HL-60 (cell line): ENCODE measurements at regions not wholly inside any gene's neighbourhood (a gene's known extent, or its start where the extent isn't known, plus 50 kb on each side); places are given as distances from the start of the nearest gene placed in this dataset.

Source experiments
- DNase-seq, 2 experiments: peaks; one replicate each; pipeline ENCODE4 v3.0.0-alpha.2; 2010 to 2020; ENCODE audit warnings: low read depth in 1 of 2, low spot score in 1 of 2
- H3K27ac ChIP-seq: fragments of 250-450 bp; sonication (Bioruptor Pico); replicated peaks from 2 replicates; pipeline ENCODE4 v1.5.1; 2020; ENCODE audit warnings: mild to moderate bottlenecking, moderate library complexity
- H3K27me3 ChIP-seq: fragments of 250-450 bp; sonication (Bioruptor Pico); 2 replicates; pipeline ENCODE4 v1.5.1; 2021; ENCODE audit warnings: mild to moderate bottlenecking, moderate library complexity; ENCODE audit not compliant: insufficient read depth, poor library complexity, severe bottlenecking
- H3K4me3 ChIP-seq: replicated peaks from 2 replicates; pipeline ENCODE4 v1.5.1; 2011; ENCODE audit warnings: mild to moderate bottlenecking, control low read depth, low read length; ENCODE audit not compliant: insufficient read depth
- CTCF ChIP-seq: IDR thresholded peaks from one replicate; pipeline ENCODE4 v1.5.1; 2011; ENCODE audit warnings: low read length, control low read depth, inconsistent platforms; ENCODE audit not compliant: insufficient read depth
- GABPA ChIP-seq: IDR thresholded peaks from 2 replicates; pipeline ENCODE4 v1.6.1; 2012; ENCODE audit warnings: low read depth
- POLR2AphosphoS5 ChIP-seq: IDR thresholded peaks from 2 replicates; pipeline ENCODE4 v1.6.1; 2012; ENCODE audit warnings: low read depth
- REST ChIP-seq: IDR thresholded peaks from 2 replicates; pipeline ENCODE4 v1.6.1; 2012; ENCODE audit warnings: low read depth; ENCODE audit not compliant: insufficient replicate concordance
- SPI1 ChIP-seq: IDR thresholded peaks from 2 replicates; pipeline ENCODE4 v1.6.1; 2012; ENCODE audit warnings: low read depth, mild to moderate bottlenecking, borderline replicate concordance

GRCh38 chr5:116827078-116827477 is 252.5 kb upstream of the SEMA6A start:
- H3K4me3 ChIP-seq = no peak overlapping the region
- H3K27me3 ChIP-seq = no peaks in the 10 kb centered on the region
- no peak overlapping the region for H3K27ac ChIP-seq
- no peak for DNase-seq
- TF ChIP-seq SPI1 = no peak
- TF ChIP-seq GABPA = no peak
- TF ChIP-seq CTCF = no peak
- TF ChIP-seq POLR2AphosphoS5 = no peak
- no peak for TF ChIP-seq REST

GRCh38 chr5:116825486-116825885 is 250.9 kb upstream of the SEMA6A start:
- Histone ChIP-seq H3K27me3 (no peaks in the 10 kb centered on the region), H3K27ac (no peak overlapping the region), H3K4me3 (no peak overlapping the region)
- no peak for DNase-seq
- no peak for TF ChIP-seq CTCF
- TF ChIP-seq SPI1 = no peak
- no peak for TF ChIP-seq REST
- TF ChIP-seq GABPA = no peak
- TF ChIP-seq POLR2AphosphoS5 = no peak

GRCh38 chr5:116824751-116825438 is 250.3 kb upstream of the SEMA6A start:
- Histone ChIP-seq H3K27ac (no peak overlapping the region), H3K27me3 (no peaks in the 10 kb centered on the region), H3K4me3 (no peak overlapping the region)
- DNase-seq = no peak
- TF ChIP-seq CTCF (no peak), SPI1 (no peak), POLR2AphosphoS5 (no peak), REST (no peak), GABPA (no peak)
